C4-2B (cell line): ENCODE measurements at regions not wholly inside any gene's neighbourhood (a gene's known extent, or its start where the extent isn't known, plus 50 kb on each side); places are given as distances from the start of the nearest gene placed in this dataset.
"Not testable (repeated sequence)": the region's sequence is repeated elsewhere in the genome, so short reads cannot be mapped to it uniquely, and the experiment has no call there.

Experiments used
- H3K27ac ChIP-seq: fragments of 450-650 bp; 2 replicates; pipeline ENCODE4 v1.5.1; 2017
- ZFX ChIP-seq: fragments of 450-650 bp; IDR thresholded peaks from 2 replicates; pipeline ENCODE4 v1.6.1; 2017
- TF ChIP-seq, protein P1 (sequence below): fragments of 450-650 bp; conservative IDR thresholded peaks from 2 replicates; pipeline ENCODE4 v1.5.1; 2017; ENCODE audit warnings: mild to moderate bottlenecking

DNA sequence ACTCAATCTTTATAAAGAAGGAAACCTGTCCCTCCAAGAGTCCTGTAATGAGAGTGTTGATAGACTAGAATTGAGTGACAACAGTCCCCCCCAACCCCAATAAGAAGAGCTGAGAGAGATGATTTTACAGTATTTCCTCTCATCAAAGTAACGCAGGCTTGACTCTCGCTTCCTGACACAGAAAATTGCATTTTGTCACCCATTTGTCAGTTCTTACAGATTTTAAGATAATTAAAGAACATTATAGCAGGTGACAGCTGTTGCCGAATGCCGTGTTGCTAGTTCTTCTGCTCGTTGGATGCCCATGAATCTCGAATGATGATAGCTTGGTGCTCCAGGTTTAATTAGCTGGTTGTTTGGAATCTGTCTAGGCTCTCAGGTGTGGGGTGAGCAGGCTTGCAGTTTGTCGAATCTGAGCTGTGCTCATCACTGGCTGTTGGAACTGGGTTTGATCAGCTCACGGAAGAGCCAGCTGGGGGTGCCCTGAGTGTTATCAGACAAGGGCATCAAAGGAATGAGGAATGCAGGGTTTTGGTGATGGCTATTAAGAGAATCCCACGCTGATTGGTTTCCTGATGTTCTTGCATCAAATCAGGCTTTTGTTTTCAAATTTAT lies 84.8 kb upstream of the CPHXL start:
- no peak for TF ChIP-seq ZFX
- TF ChIP-seq, protein P1, sequence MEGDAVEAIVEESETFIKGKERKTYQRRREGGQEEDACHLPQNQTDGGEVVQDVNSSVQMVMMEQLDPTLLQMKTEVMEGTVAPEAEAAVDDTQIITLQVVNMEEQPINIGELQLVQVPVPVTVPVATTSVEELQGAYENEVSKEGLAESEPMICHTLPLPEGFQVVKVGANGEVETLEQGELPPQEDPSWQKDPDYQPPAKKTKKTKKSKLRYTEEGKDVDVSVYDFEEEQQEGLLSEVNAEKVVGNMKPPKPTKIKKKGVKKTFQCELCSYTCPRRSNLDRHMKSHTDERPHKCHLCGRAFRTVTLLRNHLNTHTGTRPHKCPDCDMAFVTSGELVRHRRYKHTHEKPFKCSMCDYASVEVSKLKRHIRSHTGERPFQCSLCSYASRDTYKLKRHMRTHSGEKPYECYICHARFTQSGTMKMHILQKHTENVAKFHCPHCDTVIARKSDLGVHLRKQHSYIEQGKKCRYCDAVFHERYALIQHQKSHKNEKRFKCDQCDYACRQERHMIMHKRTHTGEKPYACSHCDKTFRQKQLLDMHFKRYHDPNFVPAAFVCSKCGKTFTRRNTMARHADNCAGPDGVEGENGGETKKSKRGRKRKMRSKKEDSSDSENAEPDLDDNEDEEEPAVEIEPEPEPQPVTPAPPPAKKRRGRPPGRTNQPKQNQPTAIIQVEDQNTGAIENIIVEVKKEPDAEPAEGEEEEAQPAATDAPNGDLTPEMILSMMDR = no peak

DNA sequence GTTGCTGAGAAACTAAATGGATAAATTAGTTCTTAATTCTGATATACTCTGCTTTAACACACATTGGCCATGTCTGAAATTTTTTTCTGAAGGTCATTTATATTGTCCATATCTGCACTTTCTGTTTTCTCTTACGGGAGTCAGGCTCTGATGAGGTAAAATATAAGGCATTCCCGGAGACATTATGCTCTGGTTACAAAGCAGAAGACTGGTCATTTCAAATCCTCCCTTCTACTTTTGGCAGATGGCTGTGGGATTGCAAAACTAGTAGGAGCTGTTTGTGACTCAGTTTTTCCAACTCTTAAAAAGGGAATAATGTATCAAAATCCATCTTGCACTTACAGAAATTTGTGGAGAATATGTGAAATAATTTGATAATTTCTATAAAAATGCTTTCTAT lies 92.2 kb upstream of the CPHXL start:
- no peak overlapping the region for H3K27ac ChIP-seq
- TF ChIP-seq ZFX = no peak
- TF ChIP-seq, protein P1 = no peak

More for the DNA sequence above, 84.8 kb upstream of the CPHXL start:
- H3K27ac ChIP-seq = no peak overlapping the region

DNA sequence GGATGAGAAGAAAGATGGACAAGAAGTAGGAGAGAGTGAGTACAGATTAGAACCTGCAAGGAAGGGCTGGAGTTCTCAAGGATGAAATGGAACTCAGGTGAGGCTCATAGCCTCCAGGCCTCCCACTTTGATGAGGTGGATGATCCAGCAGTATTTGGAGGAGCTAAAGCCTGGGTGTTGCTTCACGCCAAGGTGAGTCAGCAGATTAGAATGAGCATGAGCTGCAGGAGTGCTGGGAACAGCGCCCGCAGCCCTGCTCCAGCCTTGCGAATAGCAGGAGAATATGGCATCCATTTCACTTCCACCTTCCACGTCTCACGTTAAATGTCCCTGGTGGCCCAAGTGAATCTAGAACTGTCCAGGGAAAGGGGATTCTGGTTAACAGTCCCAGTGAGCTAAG lies 94.4 kb upstream of the CPHXL start:
- H3K27ac ChIP-seq = no peak overlapping the region
- TF ChIP-seq, protein P1 = no peak
- TF ChIP-seq ZFX = no peak

DNA sequence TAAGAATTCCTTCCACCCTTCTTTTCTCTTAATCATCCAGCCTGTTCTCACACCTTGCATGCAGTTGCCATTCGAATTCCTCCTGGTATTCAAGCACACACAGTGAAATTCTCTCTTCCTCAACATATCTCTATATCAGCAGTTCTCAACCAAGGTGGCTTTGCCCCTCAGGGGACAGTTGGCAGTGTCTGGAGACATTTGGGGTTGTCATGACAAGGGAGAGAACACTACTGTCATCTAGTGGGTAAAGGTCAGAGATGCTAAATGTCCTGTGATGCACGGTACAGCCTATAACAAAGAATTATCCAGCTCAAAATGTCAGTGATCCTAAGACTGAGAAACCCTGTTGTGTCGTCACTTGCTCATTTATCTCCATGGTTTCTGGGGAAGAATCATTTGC lies 94.8 kb upstream of the CPHXL start:
- TF ChIP-seq, protein P1 = 0 out of 2 replicates have a peak, but pooled peaks have one; percentile 6
- TF ChIP-seq ZFX = no peak
- no peak overlapping the region for H3K27ac ChIP-seq

DNA sequence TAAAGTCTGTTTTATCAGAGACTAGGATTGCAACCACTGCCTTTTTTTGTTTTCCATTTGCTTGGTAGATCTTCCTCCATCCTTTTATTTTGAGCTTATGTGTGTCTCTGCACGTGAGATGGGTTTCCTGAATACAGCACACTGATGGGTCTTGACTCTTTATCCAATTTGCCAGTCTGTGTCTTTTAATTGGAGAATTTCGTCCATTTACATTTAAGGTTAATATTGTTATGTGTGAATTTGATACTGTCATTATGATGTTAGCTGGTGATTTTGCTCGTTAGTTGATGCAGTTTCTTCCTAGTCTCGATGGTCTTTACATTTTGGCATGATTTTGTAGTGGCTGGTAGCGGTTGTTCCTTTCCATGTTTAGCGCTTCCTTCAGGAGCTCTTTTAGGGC lies 99.5 kb upstream of the CPHXL start:
- not testable (repeated sequence) for H3K27ac ChIP-seq

DNA sequence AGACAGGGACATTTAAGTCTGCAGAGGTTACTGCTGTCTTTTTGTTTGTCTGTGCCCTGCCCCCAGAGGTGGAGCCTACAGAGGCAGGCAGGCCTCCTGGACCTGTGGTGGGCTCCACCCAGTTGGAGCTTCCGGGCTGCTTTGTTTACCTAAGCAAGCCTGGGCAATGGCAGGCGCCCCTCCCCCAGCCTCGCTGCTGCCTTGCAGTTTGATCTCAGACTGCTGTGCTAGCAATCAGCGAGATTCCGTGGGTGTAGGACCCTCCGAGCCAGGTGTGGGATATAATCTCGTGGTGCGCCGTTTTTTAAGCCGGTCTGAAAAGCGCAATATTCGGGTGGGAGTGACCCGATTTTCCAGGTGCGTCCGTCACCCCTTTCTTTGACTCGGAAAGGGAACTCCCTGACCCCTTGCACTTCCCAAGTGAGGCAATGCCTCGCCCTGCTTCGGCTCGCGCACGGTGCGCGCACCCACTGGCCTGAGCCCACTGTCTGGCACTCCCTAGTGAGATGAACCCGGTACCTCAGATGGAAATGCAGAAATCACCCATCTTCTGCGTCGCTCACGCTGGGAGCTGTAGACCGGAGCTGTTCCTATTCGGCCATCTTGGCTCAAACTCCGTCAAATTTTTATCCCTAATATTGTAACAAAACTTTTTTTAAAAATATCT lies 101.2 kb upstream of the CPHXL start:
- peak overlapping the region; percentile 41; the same call in 1 of the 2 replicates for H3K27ac ChIP-seq

DNA sequence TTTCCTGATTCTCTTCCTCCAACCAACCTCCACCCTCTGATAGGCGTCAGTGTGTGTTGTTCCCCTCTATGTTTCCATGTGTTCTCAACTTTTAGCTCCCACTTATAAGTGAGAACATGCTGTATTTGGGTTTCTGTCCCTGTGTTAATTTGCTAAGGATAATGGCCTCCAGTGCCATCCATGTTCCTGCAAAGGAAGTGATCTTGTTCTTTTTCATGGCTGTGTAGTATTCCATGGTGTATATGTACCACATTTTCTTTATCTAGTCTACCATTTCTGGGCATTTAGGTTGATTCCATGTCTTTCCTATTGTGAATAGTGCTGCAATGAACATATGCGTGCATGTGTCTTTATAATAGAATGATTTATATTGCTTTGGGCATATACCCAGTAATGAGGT lies 107.1 kb upstream of the CPHXL start:
- not testable (repeated sequence) for H3K27ac ChIP-seq

DNA sequence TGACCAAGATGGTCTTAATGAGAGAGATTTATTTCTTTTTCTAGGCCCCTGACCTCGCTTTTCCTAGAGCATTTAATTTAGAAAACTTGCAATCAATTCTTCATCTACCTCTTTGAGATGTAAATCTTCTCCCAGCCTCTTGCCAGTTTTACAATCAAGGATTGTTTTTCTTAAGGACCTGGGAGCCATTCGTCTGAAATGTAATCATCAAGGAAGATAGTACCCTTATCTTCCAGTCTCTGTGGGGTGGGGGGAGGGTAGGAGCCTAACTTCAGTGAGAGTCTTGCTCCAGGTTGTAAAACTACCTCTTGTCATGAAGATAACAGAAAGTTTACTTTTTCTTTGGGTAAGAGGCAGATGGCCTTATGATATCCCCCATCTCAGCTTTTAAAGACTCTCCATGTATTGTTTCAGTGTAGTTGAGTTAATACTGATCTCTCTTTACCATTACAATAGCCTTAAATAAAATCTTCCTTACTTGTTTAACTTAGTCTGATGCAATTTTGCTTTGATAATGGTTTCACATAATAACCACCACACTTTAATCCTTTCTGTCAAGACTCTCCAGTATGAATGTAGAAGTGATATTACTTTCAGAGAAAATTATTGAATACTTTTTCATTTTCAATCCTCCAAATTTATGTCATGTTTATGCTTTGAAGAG lies 110.2 kb upstream of the CPHXL start:
- H3K27ac ChIP-seq = no peak overlapping the region
- TF ChIP-seq ZFX = no peak
- TF ChIP-seq, protein P1 = no peak

DNA sequence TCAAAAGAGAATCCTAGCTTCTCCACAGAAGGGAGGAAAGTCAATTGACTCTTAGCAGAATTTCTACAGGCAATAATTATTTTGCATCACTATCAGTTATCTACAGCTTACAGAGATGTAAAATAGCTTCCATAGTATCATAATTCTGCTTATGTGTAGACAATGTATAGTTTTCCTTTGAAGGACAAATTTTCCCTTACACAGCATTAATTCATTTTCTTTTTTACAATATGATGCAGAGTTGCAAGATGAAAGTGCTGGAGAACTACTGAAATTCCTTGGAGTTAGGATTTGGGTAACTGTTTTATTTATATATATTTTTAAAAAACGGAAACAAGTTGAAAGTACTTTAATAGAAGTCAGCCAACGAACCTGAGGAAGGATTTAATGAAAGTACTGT lies 111.0 kb upstream of the CPHXL start:
- no peak for TF ChIP-seq ZFX
- TF ChIP-seq, protein P1 = no peak
- no peak overlapping the region for H3K27ac ChIP-seq
